ENCODE measurements at regions not wholly inside any gene's neighbourhood (a gene's known extent, or its start where the extent isn't known, plus 50 kb on each side); places are given as distances from the start of the nearest gene placed in this dataset.
A peak's percentile ranks its signal among the peaks of the same experiment; 100 is the strongest.

DNA sequence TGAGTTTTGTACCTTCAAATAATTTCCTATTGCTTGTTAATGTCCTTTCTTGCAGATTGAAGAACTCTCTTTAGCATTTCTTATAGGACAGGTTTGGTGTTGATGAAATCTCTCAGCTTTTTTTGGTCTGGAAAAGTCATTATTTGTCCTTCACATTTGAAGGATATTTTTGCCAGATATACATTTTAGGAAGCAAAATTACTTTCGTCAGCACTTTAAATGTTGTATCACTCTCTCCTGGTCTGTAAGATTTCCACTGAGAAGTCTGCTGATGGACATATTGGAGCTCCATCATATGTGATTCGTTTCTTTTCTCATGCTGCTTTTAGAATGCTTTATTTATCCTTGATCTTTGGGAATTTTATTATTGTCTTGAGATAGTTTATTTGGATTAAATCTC is 105.5 kb downstream of the TNFSF13B start:
- no peak for DNase-seq
- H3K4me1 Mint-ChIP-seq, result no peaks in the 10 kb centered on the region
- no peak overlapping the region for H3K27ac Mint-ChIP-seq
- H3K4me3 Mint-ChIP-seq, result no peak overlapping the region
- peaks cover 0 to 26% (median 3%) of the 10 kb centered on the region in 11 donors for H3K9me3 Mint-ChIP-seq
- Histone ChIP-seq H3K36me3 (ENCODE audit: control insufficient read depth in 2 of 3, insufficient read depth in 3 of 3, low read length in 3 of 3) (no peaks in the 10 kb centered on the region), H3K27me3 (ENCODE audit: control insufficient read depth in 2 of 2, insufficient read depth in 2 of 2, low read length in 2 of 2) (no peaks in the 10 kb centered on the region), H3K9me3 (ENCODE audit: control insufficient read depth in 2 of 3, low read length in 3 of 3) (no peaks in the 10 kb centered on the region), H3K4me3 (ENCODE audit: low read length) (no peak overlapping the region), H3K4me1 (ENCODE audit: control insufficient read depth in 2 of 2, insufficient read depth in 2 of 2, low read length in 2 of 2) (no peaks in the 10 kb centered on the region), H3K27ac (ENCODE audit: low read depth, low read length) (no peak overlapping the region)
- ATAC-seq, result no peak
- intact Hi-C loops (cut with micrococcal nuclease), result no loop called here
- H3K36me3 Mint-ChIP-seq, result peaks cover 0 to 5% (median 0%) of the 10 kb centered on the region in 5 donors
- ChIA-PET POLR2A (interaction anchor here (1.1 kb wide), 1 partner anchor 14 kb away, joined by 3 read pairs; no protein-coding TSS in a partner anchor), CTCF (interaction anchor here (0.7 kb wide), 1 partner anchor 14 kb away, joined by 3 read pairs; no protein-coding TSS in a partner anchor)
- H3K27me3 Mint-ChIP-seq, result peaks cover 0 to 5% (median 4%) of the 10 kb centered on the region in 5 donors

GRCh38 chr13:108375772-108376171 is 106.3 kb downstream of the TNFSF13B start:
- ChIA-PET CTCF (no interaction called here), POLR2A (interaction anchor here (1.1 kb wide), 1 partner anchor 14 kb away, joined by 3 read pairs; no protein-coding TSS in a partner anchor)
- H3K4me1 ChIP-seq (ENCODE audit: control insufficient read depth in 2 of 2, insufficient read depth in 2 of 2, low read length in 2 of 2), result no peaks in the 10 kb centered on the region
- Mint-ChIP-seq H3K36me3 (peaks cover 0 to 5% (median 0%) of the 10 kb centered on the region in 5 donors), H3K27me3 (peaks cover 0 to 5% (median 4%) of the 10 kb centered on the region in 5 donors), H3K4me3 (no peak overlapping the region), H3K27ac (no peak overlapping the region), H3K4me1 (no peaks in the 10 kb centered on the region), H3K9me3 (peaks cover 0 to 22% (median 2%) of the 10 kb centered on the region in 11 donors)
- no peak overlapping the region for H3K4me3 ChIP-seq (ENCODE audit: low read length)
- DNase-seq (no peak), ATAC-seq (no peak)
- H3K27me3 ChIP-seq (ENCODE audit: control insufficient read depth in 2 of 2, insufficient read depth in 2 of 2, low read length in 2 of 2), result no peaks in the 10 kb centered on the region
- H3K9me3 ChIP-seq (ENCODE audit: control insufficient read depth in 2 of 3, low read length in 3 of 3), result no peaks in the 10 kb centered on the region
- H3K36me3 ChIP-seq (ENCODE audit: control insufficient read depth in 2 of 3, insufficient read depth in 3 of 3, low read length in 3 of 3), result no peaks in the 10 kb centered on the region
- no peak overlapping the region for H3K27ac ChIP-seq (ENCODE audit: low read depth, low read length)
- intact Hi-C loops (cut with micrococcal nuclease), result no loop called here

GRCh38 chr13:108376308-108376707 is 106.8 kb downstream of the TNFSF13B start:
- Histone ChIP-seq H3K4me3 (ENCODE audit: low read length) (no peak overlapping the region), H3K9me3 (ENCODE audit: control insufficient read depth in 2 of 3, low read length in 3 of 3) (no peaks in the 10 kb centered on the region), H3K27me3 (ENCODE audit: control insufficient read depth in 2 of 2, insufficient read depth in 2 of 2, low read length in 2 of 2) (no peaks in the 10 kb centered on the region), H3K27ac (ENCODE audit: low read depth, low read length) (no peak overlapping the region), H3K36me3 (ENCODE audit: control insufficient read depth in 2 of 3, insufficient read depth in 3 of 3, low read length in 3 of 3) (no peaks in the 10 kb centered on the region), H3K4me1 (ENCODE audit: control insufficient read depth in 2 of 2, insufficient read depth in 2 of 2, low read length in 2 of 2) (no peaks in the 10 kb centered on the region)
- no peak overlapping the region for H3K4me3 Mint-ChIP-seq
- peaks cover 0 to 17% (median 2%) of the 10 kb centered on the region in 11 donors for H3K9me3 Mint-ChIP-seq
- POLR2A ChIA-PET, result no interaction called here
- DNase-seq (no peak), ATAC-seq (no peak)
- CTCF ChIA-PET, result no interaction called here
- no peak overlapping the region for H3K27ac Mint-ChIP-seq
- H3K27me3 Mint-ChIP-seq, result peaks cover 0 to 9% (median 4%) of the 10 kb centered on the region in 5 donors
- no peaks in the 10 kb centered on the region for H3K4me1 Mint-ChIP-seq
- intact Hi-C loops (cut with micrococcal nuclease), result no loop called here
- peaks cover 0 to 10% (median 0%) of the 10 kb centered on the region in 5 donors for H3K36me3 Mint-ChIP-seq

GRCh38 chr13:108377646-108378206 is 108.2 kb downstream of the TNFSF13B start:
- Histone ChIP-seq H3K4me3 (ENCODE audit: low read length) (no peak overlapping the region), H3K4me1 (ENCODE audit: control insufficient read depth in 2 of 2, insufficient read depth in 2 of 2, low read length in 2 of 2) (no peaks in the 10 kb centered on the region), H3K36me3 (ENCODE audit: control insufficient read depth in 2 of 3, insufficient read depth in 3 of 3, low read length in 3 of 3) (no peaks in the 10 kb centered on the region), H3K27me3 (ENCODE audit: control insufficient read depth in 2 of 2, insufficient read depth in 2 of 2, low read length in 2 of 2) (no peaks in the 10 kb centered on the region), H3K27ac (ENCODE audit: low read depth, low read length) (no peak overlapping the region), H3K9me3 (ENCODE audit: control insufficient read depth in 2 of 3, low read length in 3 of 3) (no peaks in the 10 kb centered on the region)
- DNase-seq (no peak), ATAC-seq (no peak)
- Mint-ChIP-seq H3K27me3 (peaks cover 0 to 9% (median 0%) of the 10 kb centered on the region in 5 donors), H3K27ac (no peak overlapping the region), H3K4me1 (no peaks in the 10 kb centered on the region), H3K4me3 (no peak overlapping the region), H3K36me3 (peaks cover 0 to 10% (median 0%) of the 10 kb centered on the region in 5 donors), H3K9me3 (peaks cover 0 to 12% (median 0%) of the 10 kb centered on the region in 11 donors)
- intact Hi-C loops (cut with micrococcal nuclease), result no loop called here
- POLR2A ChIA-PET, result no interaction called here
- CTCF ChIA-PET, result no interaction called here

DNA sequence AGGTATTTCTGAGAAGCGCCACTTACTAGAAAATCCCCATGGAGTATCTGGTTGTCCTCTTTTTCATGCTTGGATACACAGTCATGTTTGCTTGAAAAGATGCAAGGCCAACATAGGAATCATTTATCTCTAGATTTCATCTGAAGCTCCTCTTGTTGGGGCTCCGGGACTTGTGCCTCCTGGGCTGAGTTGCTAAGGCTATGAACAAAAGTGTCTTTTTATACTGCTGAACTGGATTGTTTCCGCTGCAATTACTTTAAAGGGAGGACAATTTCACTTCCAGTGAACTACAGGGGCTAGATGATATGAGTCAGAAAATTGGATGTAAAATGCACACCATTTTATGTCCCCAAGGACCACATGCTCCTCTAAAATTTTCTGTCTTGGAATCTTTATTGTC is 114.1 kb downstream of the TNFSF13B start:
- Mint-ChIP-seq H3K27ac (no peak overlapping the region), H3K4me1 (no peaks in the 10 kb centered on the region), H3K36me3 (peaks cover 0 to 10% (median 0%) of the 10 kb centered on the region in 5 donors), H3K27me3 (peaks cover 0 to 4% (median 0%) of the 10 kb centered on the region in 5 donors), H3K9me3 (peaks cover 0 to 12% (median 0%) of the 10 kb centered on the region in 11 donors), H3K4me3 (no peak overlapping the region)
- H3K27me3 ChIP-seq (ENCODE audit: control insufficient read depth in 2 of 2, insufficient read depth in 2 of 2, low read length in 2 of 2), result no peaks in the 10 kb centered on the region
- H3K27ac ChIP-seq (ENCODE audit: low read depth, low read length), result no peak overlapping the region
- no peak overlapping the region for H3K4me3 ChIP-seq (ENCODE audit: low read length)
- no peaks in the 10 kb centered on the region for H3K36me3 ChIP-seq (ENCODE audit: control insufficient read depth in 2 of 3, insufficient read depth in 3 of 3, low read length in 3 of 3)
- no peaks in the 10 kb centered on the region for H3K4me1 ChIP-seq (ENCODE audit: control insufficient read depth in 2 of 2, insufficient read depth in 2 of 2, low read length in 2 of 2)
- H3K9me3 ChIP-seq (ENCODE audit: control insufficient read depth in 2 of 3, low read length in 3 of 3), result no peaks in the 10 kb centered on the region
- ATAC-seq, result no peak
- no peak for DNase-seq
- ChIA-PET CTCF (no interaction called here), POLR2A (interaction anchor here (0.7 kb wide), 1 partner anchor 10 kb away, joined by 3 read pairs; no protein-coding TSS in a partner anchor)
- intact Hi-C loops (cut with micrococcal nuclease), result no loop called here

- H3K36me3 ChIP-seq (ENCODE audit: control insufficient read depth in 2 of 3, insufficient read depth in 3 of 3, low read length in 3 of 3), result no peaks in the 10 kb centered on the region
- DNase-seq (no peak), ATAC-seq (no peak)
- CTCF ChIA-PET, result no interaction called here
- Mint-ChIP-seq H3K36me3 (peaks cover 0 to 4% (median 0%) of the 10 kb centered on the region in 5 donors), H3K27me3 (no peaks in the 10 kb centered on the region), H3K9me3 (peaks cover 0 to under 1% (median 0%) of the 10 kb centered on the region in 11 donors), H3K4me1 (no peaks in the 10 kb centered on the region), H3K27ac (no peak overlapping the region), H3K4me3 (no peak overlapping the region)
- no peak overlapping the region for H3K4me3 ChIP-seq (ENCODE audit: low read length)
- no peaks in the 10 kb centered on the region for H3K9me3 ChIP-seq (ENCODE audit: control insufficient read depth in 2 of 3, low read length in 3 of 3)
- H3K27me3 ChIP-seq (ENCODE audit: control insufficient read depth in 2 of 2, insufficient read depth in 2 of 2, low read length in 2 of 2), result no peaks in the 10 kb centered on the region
- no peak overlapping the region for H3K27ac ChIP-seq (ENCODE audit: low read depth, low read length)
- no peaks in the 10 kb centered on the region for H3K4me1 ChIP-seq (ENCODE audit: control insufficient read depth in 2 of 2, insufficient read depth in 2 of 2, low read length in 2 of 2)
- intact Hi-C loops (cut with micrococcal nuclease), result no loop called here
- POLR2A ChIA-PET, result no interaction called here
These were observed 117.6 kb downstream of the TNFSF13B start for GRCh38 chr13:108387156-108387555.

- peaks cover 0 to 6% (median 0%) of the 10 kb centered on the region in 5 donors for H3K36me3 Mint-ChIP-seq
- intact Hi-C loops (cut with micrococcal nuclease), result no loop called here
- ChIA-PET CTCF (no interaction called here), POLR2A (no interaction called here)
- H3K27ac Mint-ChIP-seq, result peak overlapping the region in 1 of 9 donors; percentile 11
- no peaks in the 10 kb centered on the region for H3K9me3 ChIP-seq (ENCODE audit: control insufficient read depth in 2 of 3, low read length in 3 of 3)
- H3K4me3 ChIP-seq (ENCODE audit: low read length), result no peak overlapping the region
- peaks cover 4 to 24% (median 11%) of the 10 kb centered on the region in 7 donors for H3K4me1 Mint-ChIP-seq
- peaks cover 0 to 2% (median 0%) of the 10 kb centered on the region in 5 donors for H3K27me3 Mint-ChIP-seq
- H3K27ac ChIP-seq (ENCODE audit: low read depth, low read length), result no peak overlapping the region
- no peaks in the 10 kb centered on the region for H3K36me3 ChIP-seq (ENCODE audit: control insufficient read depth in 2 of 3, insufficient read depth in 3 of 3, low read length in 3 of 3)
- H3K4me1 ChIP-seq (ENCODE audit: control insufficient read depth in 2 of 2, insufficient read depth in 2 of 2, low read length in 2 of 2), result no peaks in the 10 kb centered on the region
- H3K9me3 Mint-ChIP-seq, result peaks cover 0 to 8% (median 2%) of the 10 kb centered on the region in 11 donors
- no peak overlapping the region for H3K4me3 Mint-ChIP-seq
- no peak for DNase-seq
- no peak for ATAC-seq
- H3K27me3 ChIP-seq (ENCODE audit: control insufficient read depth in 2 of 2, insufficient read depth in 2 of 2, low read length in 2 of 2), result no peaks in the 10 kb centered on the region
These were observed 133.3 kb downstream of the TNFSF13B start for GRCh38 chr13:108402850-108403249.
